CD4-positive, alpha-beta T cell treated with Interleukin-1 beta for 1 hour (primary cell): ENCODE measurements at regions not wholly inside any gene's neighbourhood (a gene's known extent, or its start where the extent isn't known, plus 50 kb on each side); places are given as distances from the start of the nearest gene placed in this dataset.
"Not testable (repeated sequence)": the region's sequence is repeated elsewhere in the genome, so short reads cannot be mapped to it uniquely, and the experiment has no call there.

ENCODE experiments used
- DNase-seq, 2 donors: peaks; one replicate each; pipeline ENCODE4 v3.0.0-alpha.2; 2020 to 2022

GRCh38 chr14:97773598-97773997, 976.4 kb downstream of the VRK1 start:
- DNase-seq, result no peak

- peak in 1 of 2 donors; percentile 22 for DNase-seq
Measured at GRCh38 chr14:97776890-97777558, 979.8 kb downstream of the VRK1 start.

- DNase-seq, result peak in 1 of 2 donors; percentile 17
Measured at GRCh38 chr14:97777622-97778355, 980.6 kb downstream of the VRK1 start.

- no peak for DNase-seq
Measured at GRCh38 chr14:97779140-97779539, 982.0 kb downstream of the VRK1 start.

- no peak for DNase-seq
Measured at GRCh38 chr14:97780804-97781203, 983.6 kb downstream of the VRK1 start.

GRCh38 chr14:97781961-97782360, 984.8 kb downstream of the VRK1 start:
- DNase-seq, result no peak

- no peak for DNase-seq
Measured at GRCh38 chr14:97782871-97783414, 985.8 kb downstream of the VRK1 start.

- DNase-seq, result no peak
Measured at GRCh38 chr14:97785495-97785894, 988.3 kb downstream of the VRK1 start.

GRCh38 chr14:97788364-97788763, 991.2 kb downstream of the VRK1 start:
- no peak for DNase-seq

- DNase-seq, result no peak
Measured at GRCh38 chr14:97788846-97789526, 991.8 kb downstream of the VRK1 start.

GRCh38 chr14:97791072-97791471, 993.9 kb downstream of the VRK1 start:
- no peak for DNase-seq

GRCh38 chr14:97791906-97792305, 994.7 kb downstream of the VRK1 start:
- DNase-seq, result no peak

GRCh38 chr14:97796511-97796910, 999.3 kb downstream of the VRK1 start:
- DNase-seq, result no peak

- DNase-seq, result no peak
Measured at GRCh38 chr14:97798176-97798575, 1001.0 kb downstream of the VRK1 start.

GRCh38 chr14:97802430-97803373, 1005.5 kb downstream of the VRK1 start:
- no peak for DNase-seq

- no peak for DNase-seq
Measured at GRCh38 chr14:97804056-97804455, 1006.9 kb downstream of the VRK1 start.

GRCh38 chr14:97806891-97807290, 1009.7 kb downstream of the VRK1 start:
- no peak for DNase-seq

- DNase-seq, result not testable (repeated sequence)
Measured at GRCh38 chr14:97808541-97808940, 1011.4 kb downstream of the VRK1 start.

- no peak for DNase-seq
Measured at GRCh38 chr14:97813556-97813955, 1016.4 kb downstream of the VRK1 start.

GRCh38 chr14:97820781-97821180, 1023.6 kb downstream of the VRK1 start:
- DNase-seq, result no peak

- no peak for DNase-seq
Measured at GRCh38 chr14:97824218-97824617, 1027.0 kb downstream of the VRK1 start.

- no peak for DNase-seq
Measured at GRCh38 chr14:97827746-97828145, 1030.6 kb downstream of the VRK1 start.
